OCI-LY7 (cell line): ENCODE measurements at regions not wholly inside any gene's neighbourhood (a gene's known extent, or its start where the extent isn't known, plus 50 kb on each side); places are given as distances from the start of the nearest gene placed in this dataset.

Experiments used
- BruUV-seq: library from RNA; stranded (reverse); fragments of 400-500 nt; replicated peaks from 2 replicates; lab custom pipeline; 2021; lab: Mats Ljungman, UMichigan
- CTCF ChIA-PET: fragments of 300-600 bp; sonication (Branson Sonifier 250); formaldehyde crosslinking; loops from one replicate; lab custom pipeline; 2022; ENCODE audit warnings: antibody characterized with exemption; ENCODE audit not compliant: unreplicated experiment; lab: Charles Lee
- POLR2A ChIA-PET: fragments of 300-600 bp; sonication (Branson Sonifier 250); formaldehyde crosslinking; loops from one replicate; lab custom pipeline; 2022; ENCODE audit warnings: antibody characterized with exemption; lab: Charles Lee
- DNase-seq: peaks from one replicate; pipeline ENCODE4 v3.0.0-alpha.2; 2015; ENCODE audit warnings: low spot score
- H2AFZ ChIP-seq: fragments of 200-600 bp; sonication (generic), shearing (Covaris generic); 2 replicates; pipeline ENCODE4 v1.6.1; 2014; ENCODE audit warnings: mild to moderate bottlenecking, antibody characterized with exemption, low read length, moderate library complexity
- H3K27ac ChIP-seq: fragments of 200-600 bp; sonication (generic); 2 replicates; pipeline ENCODE4 v1.5.1; 2014; ENCODE audit warnings: mixed run types, low read depth, mild to moderate bottlenecking, moderate library complexity, low read length, inconsistent platforms; ENCODE audit not compliant: poor library complexity, severe bottlenecking
- H3K36me3 ChIP-seq: fragments of 200-600 bp; sonication (generic); 2 replicates; pipeline ENCODE4 v1.6.1; 2014; ENCODE audit warnings: mild to moderate bottlenecking, antibody characterized with exemption, low read length, moderate library complexity, mixed read lengths; ENCODE audit not compliant: insufficient read depth
- H3K4me1 ChIP-seq: fragments of 200-600 bp; sonication (generic); 2 replicates; pipeline ENCODE4 v1.5.1; 2014; ENCODE audit warnings: mild to moderate bottlenecking, low read length; ENCODE audit not compliant: insufficient read depth, poor library complexity, severe bottlenecking
- H3K4me2 ChIP-seq: fragments of 200-600 bp; sonication (generic); 2 replicates; pipeline ENCODE4 v1.6.1; 2014; ENCODE audit warnings: mild to moderate bottlenecking, low read length
- H3K4me3 ChIP-seq: fragments of 200-600 bp; sonication (generic); 2 replicates; pipeline ENCODE4 v1.5.1; 2014; ENCODE audit warnings: mild to moderate bottlenecking, low read depth, low read length; ENCODE audit not compliant: poor library complexity, severe bottlenecking
- H3K79me2 ChIP-seq: fragments of 200-600 bp; sonication (generic); 2 replicates; pipeline ENCODE4 v1.6.1; 2016; ENCODE audit warnings: low read depth, mild to moderate bottlenecking, low read length, moderate library complexity, mixed read lengths; ENCODE audit not compliant: insufficient read depth
- H3K9me2 ChIP-seq: fragments of 200-600 bp; sonication (generic); 2 replicates; pipeline ENCODE4 v1.6.1; 2016; ENCODE audit warnings: mild to moderate bottlenecking, low read length, mixed read lengths; ENCODE audit not compliant: insufficient read depth
- H3K9me3 ChIP-seq: fragments of 200-600 bp; sonication (generic); 2 replicates; pipeline ENCODE4 v1.6.1; 2014; ENCODE audit warnings: mild to moderate bottlenecking, mixed run types, low read length, mixed read lengths
- H4K20me1 ChIP-seq: fragments of 200-600 bp; sonication (generic); 2 replicates; pipeline ENCODE4 v1.6.1; 2014; ENCODE audit warnings: mild to moderate bottlenecking, antibody characterized with exemption, low read length, moderate library complexity, mixed read lengths; ENCODE audit not compliant: insufficient read depth
- EZH2phosphoT487 ChIP-seq: fragments of 200-600 bp; sonication (generic); IDR thresholded peaks from 2 replicates; pipeline ENCODE4 v1.6.1; 2018; ENCODE audit warnings: low read depth, borderline replicate concordance, mild to moderate bottlenecking, mixed run types, antibody characterized with exemption, low read length, moderate library complexity, mixed read lengths
- intact Hi-C: fragments of 100-400 bp; cut with micrococcal nuclease; formaldehyde crosslinking; loops from one replicate; pipeline ENCODE4 v1.10.0; 2022; ENCODE audit not compliant: unreplicated experiment
- TF ChIP-seq, protein P1 (sequence below): fragments of 200-600 bp; sonication (generic); conservative IDR thresholded peaks from 2 replicates; pipeline ENCODE4 v1.5.1; 2014; ENCODE audit warnings: mild to moderate bottlenecking, antibody characterized with exemption, low read length, moderate library complexity, mixed read lengths

GRCh38 chr1:232718928-232719927, 86.0 kb upstream of the MAP10 start:
- H3K4me2 ChIP-seq, result no peak overlapping the region
- ChIA-PET CTCF (no interaction called here), POLR2A (no interaction called here)
- H3K4me1 ChIP-seq, result no peaks in the 10 kb centered on the region
- no peak for DNase-seq
- H2AFZ ChIP-seq, result no peak overlapping the region
- BruUV-seq, result no TSS peak
- no peaks in the 10 kb centered on the region for H3K9me3 ChIP-seq
- H3K79me2 ChIP-seq, result no peaks in the 10 kb centered on the region
- no peak overlapping the region for H3K27ac ChIP-seq
- intact Hi-C loops, result no loop called here
- H3K36me3 ChIP-seq, result no peaks in the 10 kb centered on the region
- TF ChIP-seq, protein P1, sequence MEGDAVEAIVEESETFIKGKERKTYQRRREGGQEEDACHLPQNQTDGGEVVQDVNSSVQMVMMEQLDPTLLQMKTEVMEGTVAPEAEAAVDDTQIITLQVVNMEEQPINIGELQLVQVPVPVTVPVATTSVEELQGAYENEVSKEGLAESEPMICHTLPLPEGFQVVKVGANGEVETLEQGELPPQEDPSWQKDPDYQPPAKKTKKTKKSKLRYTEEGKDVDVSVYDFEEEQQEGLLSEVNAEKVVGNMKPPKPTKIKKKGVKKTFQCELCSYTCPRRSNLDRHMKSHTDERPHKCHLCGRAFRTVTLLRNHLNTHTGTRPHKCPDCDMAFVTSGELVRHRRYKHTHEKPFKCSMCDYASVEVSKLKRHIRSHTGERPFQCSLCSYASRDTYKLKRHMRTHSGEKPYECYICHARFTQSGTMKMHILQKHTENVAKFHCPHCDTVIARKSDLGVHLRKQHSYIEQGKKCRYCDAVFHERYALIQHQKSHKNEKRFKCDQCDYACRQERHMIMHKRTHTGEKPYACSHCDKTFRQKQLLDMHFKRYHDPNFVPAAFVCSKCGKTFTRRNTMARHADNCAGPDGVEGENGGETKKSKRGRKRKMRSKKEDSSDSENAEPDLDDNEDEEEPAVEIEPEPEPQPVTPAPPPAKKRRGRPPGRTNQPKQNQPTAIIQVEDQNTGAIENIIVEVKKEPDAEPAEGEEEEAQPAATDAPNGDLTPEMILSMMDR, result no peak
- no peak for TF ChIP-seq EZH2phosphoT487
- no peak overlapping the region for H3K4me3 ChIP-seq
- H4K20me1 ChIP-seq, result no peaks in the 10 kb centered on the region
- no peaks in the 10 kb centered on the region for H3K9me2 ChIP-seq

GRCh38 chr1:232722626-232723025, 82.6 kb upstream of the MAP10 start:
- Histone ChIP-seq H3K9me2 (no peaks in the 10 kb centered on the region), H3K4me1 (no peaks in the 10 kb centered on the region), H4K20me1 (no peaks in the 10 kb centered on the region), H3K79me2 (no peaks in the 10 kb centered on the region), H3K27ac (no peak overlapping the region), H3K4me2 (no peak overlapping the region), H2AFZ (no peak overlapping the region), H3K4me3 (no peak overlapping the region), H3K9me3 (no peaks in the 10 kb centered on the region), H3K36me3 (no peaks in the 10 kb centered on the region)
- POLR2A ChIA-PET, result interaction anchor here (1.3 kb wide), 1 partner anchor 11 kb away, joined by 3 read pairs; no protein-coding TSS in a partner anchor
- CTCF ChIA-PET, result no interaction called here
- no peak for DNase-seq
- TF ChIP-seq, protein P1, result no peak
- no peak for TF ChIP-seq EZH2phosphoT487
- no TSS peak for BruUV-seq
- intact Hi-C loops, result no loop called here
